ENCODE measurements at regions not wholly inside any gene's neighbourhood (a gene's known extent, or its start where the extent isn't known, plus 50 kb on each side); places are given as distances from the start of the nearest gene placed in this dataset.

DNA sequence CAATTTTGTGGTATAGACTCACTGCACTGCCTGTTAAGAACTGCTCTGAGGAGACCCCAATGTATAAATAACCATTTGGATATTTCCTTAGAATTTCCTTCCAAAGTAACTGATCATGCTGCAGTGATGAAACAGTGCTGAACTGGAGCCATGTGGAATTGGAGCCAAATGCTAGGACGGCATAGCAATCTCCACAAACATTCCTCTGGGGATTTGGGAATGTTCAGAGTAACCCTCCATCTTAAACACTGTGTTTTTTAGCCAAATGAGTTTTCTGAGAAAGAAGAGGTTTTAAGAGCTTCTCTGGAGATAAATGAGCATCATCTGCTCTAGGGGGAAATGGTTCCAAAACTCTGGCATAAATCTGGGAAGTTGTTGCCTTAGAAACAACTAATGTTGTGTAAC is 98.2 kb downstream of the OLFM4 start:
- TF ChIP-seq EZH2phosphoT487 (IDR thresholded peaks at IDR 0.05) = no peak
- TF ChIP-seq, protein P1, sequence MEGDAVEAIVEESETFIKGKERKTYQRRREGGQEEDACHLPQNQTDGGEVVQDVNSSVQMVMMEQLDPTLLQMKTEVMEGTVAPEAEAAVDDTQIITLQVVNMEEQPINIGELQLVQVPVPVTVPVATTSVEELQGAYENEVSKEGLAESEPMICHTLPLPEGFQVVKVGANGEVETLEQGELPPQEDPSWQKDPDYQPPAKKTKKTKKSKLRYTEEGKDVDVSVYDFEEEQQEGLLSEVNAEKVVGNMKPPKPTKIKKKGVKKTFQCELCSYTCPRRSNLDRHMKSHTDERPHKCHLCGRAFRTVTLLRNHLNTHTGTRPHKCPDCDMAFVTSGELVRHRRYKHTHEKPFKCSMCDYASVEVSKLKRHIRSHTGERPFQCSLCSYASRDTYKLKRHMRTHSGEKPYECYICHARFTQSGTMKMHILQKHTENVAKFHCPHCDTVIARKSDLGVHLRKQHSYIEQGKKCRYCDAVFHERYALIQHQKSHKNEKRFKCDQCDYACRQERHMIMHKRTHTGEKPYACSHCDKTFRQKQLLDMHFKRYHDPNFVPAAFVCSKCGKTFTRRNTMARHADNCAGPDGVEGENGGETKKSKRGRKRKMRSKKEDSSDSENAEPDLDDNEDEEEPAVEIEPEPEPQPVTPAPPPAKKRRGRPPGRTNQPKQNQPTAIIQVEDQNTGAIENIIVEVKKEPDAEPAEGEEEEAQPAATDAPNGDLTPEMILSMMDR (IDR thresholded peaks at IDR 0.05) = no peak
- no peak for TF ChIP-seq EZH2 (IDR thresholded peaks at IDR 0.05)
